Activated T-cell treated with anti-CD3 and anti-CD28 coated beads, Interleukin-2, amount 50 U/mL, for 48 hours (primary cell): ENCODE measurements at regions not wholly inside any gene's neighbourhood (a gene's known extent, or its start where the extent isn't known, plus 50 kb on each side); places are given as distances from the start of the nearest gene placed in this dataset.
A peak's percentile ranks its signal among the peaks of the same experiment; 100 is the strongest.

Experiments
- DNase-seq, 2 experiments: peaks; one replicate each; pipeline ENCODE4 v3.0.0-alpha.2; 2020

- no peak for DNase-seq
Measured at GRCh38 chr2:64857581-64858471, 131.4 kb upstream of the SLC1A4 start.

GRCh38 chr2:64858541-64859311 lies 130.5 kb upstream of the SLC1A4 start:
- no peak for DNase-seq

GRCh38 chr2:64859312-64860212 lies 129.6 kb upstream of the SLC1A4 start:
- no peak for DNase-seq

- DNase-seq = no peak
Measured at GRCh38 chr2:64860276-64860885, 128.8 kb upstream of the SLC1A4 start.

GRCh38 chr2:64860936-64861335 lies 128.3 kb upstream of the SLC1A4 start:
- DNase-seq = no peak

GRCh38 chr2:64861452-64862397 lies 127.5 kb upstream of the SLC1A4 start:
- DNase-seq = no peak

GRCh38 chr2:64862623-64863022 lies 126.6 kb upstream of the SLC1A4 start:
- no peak for DNase-seq

- no peak for DNase-seq
Measured at GRCh38 chr2:64863097-64863820, 125.9 kb upstream of the SLC1A4 start.

- peak; percentile 73 to 79 for DNase-seq
Measured at GRCh38 chr2:64865073-64865830, 123.9 kb upstream of the SLC1A4 start.

GRCh38 chr2:64865831-64866345 lies 123.3 kb upstream of the SLC1A4 start:
- no peak for DNase-seq

GRCh38 chr2:64866797-64867196 lies 122.4 kb upstream of the SLC1A4 start:
- DNase-seq = no peak

GRCh38 chr2:64867253-64867996 lies 121.8 kb upstream of the SLC1A4 start:
- DNase-seq = no peak

GRCh38 chr2:64869126-64869525 lies 120.1 kb upstream of the SLC1A4 start:
- DNase-seq = no peak

- peak; percentile 93 for DNase-seq
Measured at GRCh38 chr2:64873472-64873924, 115.7 kb upstream of the SLC1A4 start.

GRCh38 chr2:64874593-64874992 lies 114.6 kb upstream of the SLC1A4 start:
- DNase-seq = no peak

- no peak for DNase-seq
Measured at GRCh38 chr2:64875368-64875767, 113.8 kb upstream of the SLC1A4 start.

GRCh38 chr2:64876137-64876647 lies 113.0 kb upstream of the SLC1A4 start:
- DNase-seq = no peak

GRCh38 chr2:64879745-64880144 lies 109.5 kb upstream of the SLC1A4 start:
- DNase-seq = no peak
